ENCODE measurements at regions not wholly inside any gene's neighbourhood (a gene's known extent, or its start where the extent isn't known, plus 50 kb on each side); places are given as distances from the start of the nearest gene placed in this dataset.

- no peak for TF ChIP-seq CTCF (IDR thresholded peaks at IDR 0.05; ENCODE audit: insufficient read depth, low read length, missing control alignments)
- ChIA-PET CTCF (no interaction called here), POLR2A (no interaction called here)
- DNase-seq (ENCODE audit: low read depth, low spot score): no peak
- H3K4me3 ChIP-seq (ENCODE audit: low read depth, low read length): no peak overlapping the region
Measured at GRCh38 chr10:131816157-131816775, 84.5 kb upstream of the PPP2R2D start.

GRCh38 chr10:131816941-131817700 is 83.7 kb upstream of the PPP2R2D start:
- no peak for DNase-seq (ENCODE audit: low read depth, low spot score)
- ChIA-PET POLR2A (no interaction called here), CTCF (no interaction called here)
- no peak for TF ChIP-seq CTCF (IDR thresholded peaks at IDR 0.05; ENCODE audit: insufficient read depth, low read length, missing control alignments)
- no peak overlapping the region for H3K4me3 ChIP-seq (ENCODE audit: low read depth, low read length)

GRCh38 chr10:131817866-131818509 is 82.8 kb upstream of the PPP2R2D start:
- CTCF ChIA-PET: no interaction called here
- POLR2A ChIA-PET: no interaction called here

GRCh38 chr10:131818510-131819234 is 82.1 kb upstream of the PPP2R2D start:
- POLR2A ChIA-PET: no interaction called here
- no peak for TF ChIP-seq CTCF (IDR thresholded peaks at IDR 0.05; ENCODE audit: insufficient read depth, low read length, missing control alignments)
- CTCF ChIA-PET: no interaction called here
- no peak for DNase-seq (ENCODE audit: low read depth, low spot score)
- no peak overlapping the region for H3K4me3 ChIP-seq (ENCODE audit: low read depth, low read length)

More at GRCh38 chr10:131817866-131818509, 82.8 kb upstream of the PPP2R2D start:
- no peak for TF ChIP-seq CTCF (IDR thresholded peaks at IDR 0.05; ENCODE audit: insufficient read depth, low read length, missing control alignments)
- no peak overlapping the region for H3K4me3 ChIP-seq (ENCODE audit: low read depth, low read length)
- no peak for DNase-seq (ENCODE audit: low read depth, low spot score)

- H3K4me3 ChIP-seq (ENCODE audit: low read depth, low read length): no peak overlapping the region
- DNase-seq (ENCODE audit: low read depth, low spot score): no peak
- POLR2A ChIA-PET: no interaction called here
- no peak for TF ChIP-seq CTCF (IDR thresholded peaks at IDR 0.05; ENCODE audit: insufficient read depth, low read length, missing control alignments)
- CTCF ChIA-PET: no interaction called here
Measured at GRCh38 chr10:131819241-131820072, 81.4 kb upstream of the PPP2R2D start.
